ENCODE measurements at regions not wholly inside any gene's neighbourhood (a gene's known extent, or its start where the extent isn't known, plus 50 kb on each side); places are given as distances from the start of the nearest gene placed in this dataset.

- Histone ChIP-seq H3K18ac (ENCODE audit: low read depth in 1 of 2, low read length in 2 of 2) (no peak overlapping the region), H3K27me3 (ENCODE audit: control insufficient read depth in 1 of 2, insufficient read depth in 1 of 2, low read length in 2 of 2) (no peaks in the 10 kb centered on the region), H3K14ac (ENCODE audit: low read length in 2 of 2) (no peak overlapping the region), H2AFZ (ENCODE audit: low read depth, low read length) (no peak overlapping the region), H3K23ac (ENCODE audit: low read length in 2 of 2) (no peak overlapping the region), H3K4me2 (ENCODE audit: low read length, poor library complexity, severe bottlenecking) (no peak overlapping the region), H3K4ac (ENCODE audit: low read depth in 1 of 2, low read length in 2 of 2) (no peak overlapping the region), H4K8ac (ENCODE audit: low read length) (no peak overlapping the region), H3K4me3 (ENCODE audit: insufficient read depth in 1 of 2, low read depth in 1 of 2, low read length in 2 of 2) (no peak overlapping the region), H2BK5ac (ENCODE audit: low read depth, low read length, poor library complexity, severe bottlenecking) (no peak overlapping the region), H2BK120ac (ENCODE audit: low read depth, low read length) (no peak overlapping the region), H3K9me3 (ENCODE audit: control insufficient read depth, low read length) (no peaks in the 10 kb centered on the region), H4K91ac (ENCODE audit: low read length) (no peak overlapping the region), H3K9ac (ENCODE audit: low read length) (no peak overlapping the region), H2BK12ac (ENCODE audit: low read length in 2 of 2) (no peak overlapping the region), H2BK15ac (ENCODE audit: low read depth, poor library complexity, severe bottlenecking) (no peak overlapping the region), H3K79me1 (replicated peaks; ENCODE audit: low read length, poor library complexity, severe bottlenecking) (no peaks in the 10 kb centered on the region), H2AK5ac (ENCODE audit: low read length, severe bottlenecking) (no peak overlapping the region), H3K27ac (ENCODE audit: low read length, poor library complexity, severe bottlenecking) (no peak overlapping the region), H3K4me1 (ENCODE audit: control insufficient read depth, insufficient read depth, low read depth, low read length) (no peaks in the 10 kb centered on the region), H3K36me3 (ENCODE audit: control insufficient read depth in 1 of 2, insufficient read depth in 2 of 2, low read depth in 1 of 2, low read length in 2 of 2) (no peaks in the 10 kb centered on the region)
- no peak for DNase-seq
- WGBS, result 68% methylated on average over 4 of the region's 4 CpGs
Measured at GRCh38 chr16:73848993-73849392, 447.6 kb upstream of the PSMD7 start.

- H3K36me3 ChIP-seq (ENCODE audit: control insufficient read depth in 1 of 2, insufficient read depth in 2 of 2, low read depth in 1 of 2, low read length in 2 of 2), result no peaks in the 10 kb centered on the region
- no peak overlapping the region for H3K4me3 ChIP-seq (ENCODE audit: insufficient read depth in 1 of 2, low read depth in 1 of 2, low read length in 2 of 2)
- no peak overlapping the region for H2AFZ ChIP-seq (ENCODE audit: low read depth, low read length)
- no peak overlapping the region for H4K8ac ChIP-seq (ENCODE audit: low read length)
- WGBS, result 70% methylated on average over 3 of the region's 3 CpGs
- no peak for DNase-seq
- H3K4me1 ChIP-seq (ENCODE audit: control insufficient read depth, insufficient read depth, low read depth, low read length), result no peaks in the 10 kb centered on the region
- H2BK5ac ChIP-seq (ENCODE audit: low read depth, low read length, poor library complexity, severe bottlenecking), result no peak overlapping the region
- H3K23ac ChIP-seq (ENCODE audit: low read length in 2 of 2), result no peak overlapping the region
- H3K9ac ChIP-seq (ENCODE audit: low read length), result no peak overlapping the region
- H3K4me2 ChIP-seq (ENCODE audit: low read length, poor library complexity, severe bottlenecking), result no peak overlapping the region
- H3K18ac ChIP-seq (ENCODE audit: low read depth in 1 of 2, low read length in 2 of 2), result no peak overlapping the region
- H3K79me1 ChIP-seq (replicated peaks; ENCODE audit: low read length, poor library complexity, severe bottlenecking), result no peaks in the 10 kb centered on the region
- no peaks in the 10 kb centered on the region for H3K9me3 ChIP-seq (ENCODE audit: control insufficient read depth, low read length)
- no peak overlapping the region for H3K14ac ChIP-seq (ENCODE audit: low read length in 2 of 2)
- no peak overlapping the region for H3K4ac ChIP-seq (ENCODE audit: low read depth in 1 of 2, low read length in 2 of 2)
- H2AK5ac ChIP-seq (ENCODE audit: low read length, severe bottlenecking), result no peak overlapping the region
- no peak overlapping the region for H3K27ac ChIP-seq (ENCODE audit: low read length, poor library complexity, severe bottlenecking)
- no peaks in the 10 kb centered on the region for H3K27me3 ChIP-seq (ENCODE audit: control insufficient read depth in 1 of 2, insufficient read depth in 1 of 2, low read length in 2 of 2)
- H2BK12ac ChIP-seq (ENCODE audit: low read length in 2 of 2), result no peak overlapping the region
- H2BK120ac ChIP-seq (ENCODE audit: low read depth, low read length), result no peak overlapping the region
- no peak overlapping the region for H4K91ac ChIP-seq (ENCODE audit: low read length)
- no peak overlapping the region for H2BK15ac ChIP-seq (ENCODE audit: low read depth, poor library complexity, severe bottlenecking)
Measured at GRCh38 chr16:73847090-73847489, 449.5 kb upstream of the PSMD7 start.

- Histone ChIP-seq H4K8ac (ENCODE audit: low read length) (no peak overlapping the region), H3K4ac (ENCODE audit: low read depth in 1 of 2, low read length in 2 of 2) (no peak overlapping the region), H2BK5ac (ENCODE audit: low read depth, low read length, poor library complexity, severe bottlenecking) (no peak overlapping the region), H2BK12ac (ENCODE audit: low read length in 2 of 2) (no peak overlapping the region), H3K4me3 (ENCODE audit: insufficient read depth in 1 of 2, low read depth in 1 of 2, low read length in 2 of 2) (no peak overlapping the region), H3K4me1 (ENCODE audit: control insufficient read depth, insufficient read depth, low read depth, low read length) (no peaks in the 10 kb centered on the region), H2AK5ac (ENCODE audit: low read length, severe bottlenecking) (no peak overlapping the region), H2AFZ (ENCODE audit: low read depth, low read length) (no peak overlapping the region), H2BK15ac (ENCODE audit: low read depth, poor library complexity, severe bottlenecking) (no peak overlapping the region), H3K9ac (ENCODE audit: low read length) (no peak overlapping the region), H3K9me3 (ENCODE audit: control insufficient read depth, low read length) (no peaks in the 10 kb centered on the region), H3K23ac (ENCODE audit: low read length in 2 of 2) (no peak overlapping the region), H4K91ac (ENCODE audit: low read length) (no peak overlapping the region), H3K79me1 (replicated peaks; ENCODE audit: low read length, poor library complexity, severe bottlenecking) (no peaks in the 10 kb centered on the region), H3K14ac (ENCODE audit: low read length in 2 of 2) (no peak overlapping the region), H3K27ac (ENCODE audit: low read length, poor library complexity, severe bottlenecking) (no peak overlapping the region), H3K4me2 (ENCODE audit: low read length, poor library complexity, severe bottlenecking) (no peak overlapping the region), H3K36me3 (ENCODE audit: control insufficient read depth in 1 of 2, insufficient read depth in 2 of 2, low read depth in 1 of 2, low read length in 2 of 2) (no peaks in the 10 kb centered on the region), H3K27me3 (ENCODE audit: control insufficient read depth in 1 of 2, insufficient read depth in 1 of 2, low read length in 2 of 2) (no peaks in the 10 kb centered on the region), H2BK120ac (ENCODE audit: low read depth, low read length) (no peak overlapping the region), H3K18ac (ENCODE audit: low read depth in 1 of 2, low read length in 2 of 2) (no peak overlapping the region)
- no peak for DNase-seq
- WGBS, result 67% methylated on average over 7 of the region's 7 CpGs
Measured at GRCh38 chr16:73846356-73846755, 450.3 kb upstream of the PSMD7 start.

- Histone ChIP-seq H2BK120ac (ENCODE audit: low read depth, low read length) (no peak overlapping the region), H3K4me3 (ENCODE audit: insufficient read depth in 1 of 2, low read depth in 1 of 2, low read length in 2 of 2) (no peak overlapping the region), H3K23ac (ENCODE audit: low read length in 2 of 2) (no peak overlapping the region), H3K27me3 (ENCODE audit: control insufficient read depth in 1 of 2, insufficient read depth in 1 of 2, low read length in 2 of 2) (no peaks in the 10 kb centered on the region), H3K27ac (ENCODE audit: low read length, poor library complexity, severe bottlenecking) (no peak overlapping the region), H3K18ac (ENCODE audit: low read depth in 1 of 2, low read length in 2 of 2) (no peak overlapping the region), H3K36me3 (ENCODE audit: control insufficient read depth in 1 of 2, insufficient read depth in 2 of 2, low read depth in 1 of 2, low read length in 2 of 2) (no peaks in the 10 kb centered on the region), H4K8ac (ENCODE audit: low read length) (no peak overlapping the region), H3K4me1 (ENCODE audit: control insufficient read depth, insufficient read depth, low read depth, low read length) (no peaks in the 10 kb centered on the region), H2AFZ (ENCODE audit: low read depth, low read length) (no peak overlapping the region), H3K9me3 (ENCODE audit: control insufficient read depth, low read length) (no peaks in the 10 kb centered on the region), H3K4me2 (ENCODE audit: low read length, poor library complexity, severe bottlenecking) (no peak overlapping the region), H3K9ac (ENCODE audit: low read length) (no peak overlapping the region), H2BK12ac (ENCODE audit: low read length in 2 of 2) (no peak overlapping the region), H2BK5ac (ENCODE audit: low read depth, low read length, poor library complexity, severe bottlenecking) (no peak overlapping the region), H3K4ac (ENCODE audit: low read depth in 1 of 2, low read length in 2 of 2) (no peak overlapping the region), H4K91ac (ENCODE audit: low read length) (no peak overlapping the region), H2BK15ac (ENCODE audit: low read depth, poor library complexity, severe bottlenecking) (no peak overlapping the region), H3K14ac (ENCODE audit: low read length in 2 of 2) (no peak overlapping the region), H3K79me1 (replicated peaks; ENCODE audit: low read length, poor library complexity, severe bottlenecking) (no peaks in the 10 kb centered on the region), H2AK5ac (ENCODE audit: low read length, severe bottlenecking) (no peak overlapping the region)
- no peak for DNase-seq
- 93% methylated on average over 2 of the region's 3 CpGs for WGBS
Measured at GRCh38 chr16:73846007-73846330, 450.6 kb upstream of the PSMD7 start.

All from mesenchymal stem cell (in vitro differentiated cells and primary cell).